B cell (primary cell): ENCODE measurements at regions not wholly inside any gene's neighbourhood (a gene's known extent, or its start where the extent isn't known, plus 50 kb on each side); places are given as distances from the start of the nearest gene placed in this dataset.

Experiments
- ATAC-seq: fragments of 200-7000 bp; cut with Tn5 transposase; one replicate; pipeline ENCODE4 v1.10.0; 2021; ENCODE audit warnings: low read depth, mild to moderate bottlenecking, moderate number of reproducible peaks, moderate library complexity
- CTCF ChIA-PET: fragments of 350-600 bp; sonication (Branson Sonifier 250); formaldehyde crosslinking; loops from one replicate; lab custom pipeline; 2021; ENCODE audit warnings: antibody characterized with exemption, inconsistent platforms; lab: Charles Lee
- POLR2A ChIA-PET: fragments of 350-600 bp; sonication (Branson Sonifier 250); formaldehyde crosslinking; loops from one replicate; lab custom pipeline; 2021; ENCODE audit warnings: antibody characterized with exemption; lab: Charles Lee
- DNase-seq: peaks from one replicate; pipeline ENCODE4 v3.0.0; 2013
- H2AFZ ChIP-seq: 2 replicates; pipeline ENCODE4 v1.6.1; 2012; ENCODE audit warnings: mild to moderate bottlenecking, low read depth, low read length; ENCODE audit not compliant: insufficient read depth, poor library complexity, severe bottlenecking
- H3K27ac ChIP-seq, 2 donors: 1 replicate in 1 of 2; 2 replicates in 1 of 2; pipeline ENCODE4 v1.5.1; 2012 to 2013; ENCODE audit warnings: low read length in 2 of 2, mild to moderate bottlenecking in 2 of 2, moderate library complexity in 1 of 2
- H3K27me3 ChIP-seq, 4 experiments: fragments of 200-600 bp in 1 of 4; sonication (generic) in 1 of 4; replicated peaks in 1 of 4; 1 replicate in 2 of 4; 2 replicates in 2 of 4; pipeline versions ENCODE4 v1.6.1 to v1.7.0; 2013 to 2016; ENCODE audit warnings: low read length in 3 of 4, mild to moderate bottlenecking in 2 of 4, mixed read lengths in 1 of 4, moderate library complexity in 1 of 4; ENCODE audit not compliant: insufficient read depth in 4 of 4, control insufficient read depth in 3 of 4; ENCODE audit errors: control extremely low read depth in 1 of 4
- H3K36me3 ChIP-seq, 2 experiments: replicated peaks in 1 of 2; 1 replicate in 1 of 2; 2 replicates in 1 of 2; pipeline versions ENCODE4 v1.6.1 to v1.7.1; 2013; ENCODE audit warnings: low read length in 1 of 2; ENCODE audit not compliant: insufficient read depth in 2 of 2, control insufficient read depth in 1 of 2; ENCODE audit errors: control extremely low read depth in 1 of 2, extremely low read depth in 1 of 2
- H3K4me1 ChIP-seq, 2 donors: fragments of 200-600 bp in 1 of 2; sonication (generic) in 1 of 2; 1 replicate in 1 of 2; 2 replicates in 1 of 2; pipeline versions ENCODE4 v1.5.1 to v1.6.1; 2013 to 2017; ENCODE audit warnings: low read length in 2 of 2; ENCODE audit not compliant: control insufficient read depth in 2 of 2, insufficient read depth in 2 of 2
- H3K4me2 ChIP-seq: replicated peaks from 2 replicates; pipeline ENCODE3; 2012; ENCODE audit warnings: mild to moderate bottlenecking, low read depth, low read length; ENCODE audit not compliant: poor library complexity, severe bottlenecking
- H3K4me3 ChIP-seq, 5 experiments: fragments of 200-600 bp in 1 of 5; sonication (generic) in 1 of 5; 1 replicate in 3 of 5; 2 replicates in 2 of 5; pipeline versions ENCODE4 v1.5.1 to v1.7.0; 2011 to 2016; ENCODE audit warnings: low read length in 4 of 5, mild to moderate bottlenecking in 4 of 5, low read depth in 2 of 5, control low read depth in 1 of 5, moderate library complexity in 1 of 5; ENCODE audit not compliant: insufficient read depth in 1 of 5; ENCODE audit errors: control extremely low read depth in 1 of 5, extremely low read depth in 1 of 5
- H3K79me2 ChIP-seq: fragments of 200-600 bp; sonication (generic); one replicate; pipeline ENCODE4 v1.6.0; 2016; ENCODE audit warnings: low read length; ENCODE audit not compliant: control insufficient read depth, insufficient read depth
- H3K9ac ChIP-seq: fragments of 200-600 bp; sonication (generic); 2 replicates; pipeline ENCODE4 v1.6.1; 2017; ENCODE audit warnings: mild to moderate bottlenecking, low read length, moderate library complexity
- H3K9me3 ChIP-seq, 3 donors: one replicate each; pipeline versions ENCODE4 v1.6.1 to v1.7.1; 2013; ENCODE audit warnings: low read length in 2 of 3; ENCODE audit not compliant: control insufficient read depth in 2 of 3, insufficient read depth in 1 of 3; ENCODE audit errors: control extremely low read depth in 1 of 3
- H4K20me1 ChIP-seq: 2 replicates; pipeline ENCODE4 v1.6.0; 2012; ENCODE audit warnings: mild to moderate bottlenecking, low read length; ENCODE audit not compliant: insufficient read depth, control insufficient read depth, poor library complexity, severe bottlenecking
- H3K27ac Mint-ChIP-seq: one replicate; pipeline ENCODE4 v1.8.0; 2021; ENCODE audit warnings: mixed read lengths
- H3K27me3 Mint-ChIP-seq: one replicate; pipeline ENCODE4 v1.8.0; 2021; ENCODE audit warnings: mixed read lengths
- H3K4me1 Mint-ChIP-seq: one replicate; pipeline ENCODE4 v1.8.0; 2021; ENCODE audit warnings: mixed read lengths
- H3K4me3 Mint-ChIP-seq: one replicate; pipeline ENCODE4 v1.8.0; 2021; ENCODE audit warnings: mixed read lengths
- H3K9me3 Mint-ChIP-seq: one replicate; pipeline ENCODE4 v1.8.0; 2022; ENCODE audit warnings: mixed read lengths; ENCODE audit not compliant: insufficient read depth
- CTCF ChIP-seq: fragments of 200-600 bp; IDR thresholded peaks from one replicate; pipeline ENCODE4 v1.8.0; 2022; ENCODE audit warnings: antibody characterized with exemption, mild to moderate bottlenecking
- EZH2 ChIP-seq: IDR thresholded peaks from 2 replicates; pipeline ENCODE4 v1.6.1; 2012; ENCODE audit warnings: borderline replicate concordance, low read depth, mild to moderate bottlenecking, moderate library complexity, low read length; ENCODE audit not compliant: insufficient read depth, poor library complexity, severe bottlenecking
- WGBS: methylation state at CpG from one replicate; pipeline ENCODE4 v1.1.5; 2013; ENCODE audit warnings: missing lambda C conversion rate; ENCODE audit not compliant: insufficient coverage; 5-methylcytosine and 5-hydroxymethylcytosine counted together
- intact Hi-C: fragments of 100-400 bp; cut with micrococcal nuclease; formaldehyde crosslinking; loops from one replicate; pipeline ENCODE4 v1.10.0; 2022

- ChIA-PET CTCF (no interaction called here), POLR2A (no interaction called here)
- ATAC-seq (no peak), DNase-seq (no peak)
- Histone ChIP-seq H3K4me1 (no peaks in the 10 kb centered on the region), H3K9me3 (peaks cover 6 to 16% (median 16%) of the 10 kb centered on the region in 3 donors), H3K9ac (no peak overlapping the region), H4K20me1 (no peaks in the 10 kb centered on the region), H3K4me3 (no peak overlapping the region), H3K36me3 (no peaks in the 10 kb centered on the region), H3K27me3 (peaks cover 0 to 4% (median 1%) of the 10 kb centered on the region in 4 experiments), H2AFZ (no peak overlapping the region), H3K4me2 (no peak overlapping the region), H3K27ac (no peak overlapping the region), H3K79me2 (no peaks in the 10 kb centered on the region)
- intact Hi-C loops: no loop called here
- TF ChIP-seq EZH2 (no peak), CTCF (no peak)
- no peak overlapping the region for H3K4me3 Mint-ChIP-seq
- no peak overlapping the region for H3K27ac Mint-ChIP-seq
- H3K9me3 Mint-ChIP-seq: peaks cover 18% of the 10 kb centered on the region
- H3K27me3 Mint-ChIP-seq: peaks cover 51% of the 10 kb centered on the region
- WGBS: 69% methylated on average over 4 of the region's 4 CpGs
- no peaks in the 10 kb centered on the region for H3K4me1 Mint-ChIP-seq
These were observed 71.0 kb downstream of the LGALS9 start for GRCh38 chr17:27701963-27702362.
